KG1 (cell line): ENCODE measurements at regions not wholly inside any gene's neighbourhood (a gene's known extent, or its start where the extent isn't known, plus 50 kb on each side); places are given as distances from the start of the nearest gene placed in this dataset.
A peak's percentile ranks its signal among the peaks of the same experiment; 100 is the strongest.

ENCODE experiments used
- DNase-seq: peaks from one replicate; lab custom pipeline; 2025; lab: John Stamatoyannopoulos, UW

DNA sequence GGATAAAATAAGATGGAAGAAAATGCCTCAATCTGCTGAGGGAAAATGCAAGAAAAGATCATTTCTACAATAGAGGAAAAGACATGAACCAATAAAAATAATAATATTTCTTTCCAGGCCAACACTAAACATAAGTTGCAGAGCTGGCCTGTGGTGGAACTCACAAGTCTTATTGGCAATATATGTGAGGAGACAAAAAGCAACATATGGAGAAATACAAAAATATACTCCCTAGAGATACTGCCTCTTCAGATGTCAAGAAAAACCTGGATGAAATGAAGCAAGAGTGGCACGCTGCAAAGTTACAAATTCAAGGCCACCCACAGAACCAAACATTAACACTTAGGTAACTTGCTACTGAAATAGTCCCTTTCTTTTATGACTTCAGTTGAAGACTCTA lies 264.9 kb upstream of the FMN2 start:
- no peak for DNase-seq

DNA sequence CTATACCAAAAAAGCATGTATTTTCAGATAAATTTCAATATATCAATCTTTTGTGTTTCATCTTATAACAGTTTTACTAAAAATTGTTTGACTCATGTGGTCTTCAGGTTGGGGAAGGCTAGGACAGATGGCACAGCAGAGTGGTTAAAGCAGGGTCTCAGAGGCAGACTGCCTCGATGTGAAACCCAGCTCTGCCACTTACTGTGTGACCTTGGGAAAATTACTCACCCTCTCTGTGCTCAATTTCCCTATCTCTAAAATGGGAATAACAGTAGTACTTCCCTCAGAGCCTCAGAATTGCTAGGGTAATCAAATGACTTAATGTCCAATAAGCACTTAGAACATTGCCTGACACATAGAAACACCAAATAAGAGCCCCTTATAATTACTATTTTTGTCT lies 262.1 kb upstream of the FMN2 start:
- DNase-seq: no peak

DNA sequence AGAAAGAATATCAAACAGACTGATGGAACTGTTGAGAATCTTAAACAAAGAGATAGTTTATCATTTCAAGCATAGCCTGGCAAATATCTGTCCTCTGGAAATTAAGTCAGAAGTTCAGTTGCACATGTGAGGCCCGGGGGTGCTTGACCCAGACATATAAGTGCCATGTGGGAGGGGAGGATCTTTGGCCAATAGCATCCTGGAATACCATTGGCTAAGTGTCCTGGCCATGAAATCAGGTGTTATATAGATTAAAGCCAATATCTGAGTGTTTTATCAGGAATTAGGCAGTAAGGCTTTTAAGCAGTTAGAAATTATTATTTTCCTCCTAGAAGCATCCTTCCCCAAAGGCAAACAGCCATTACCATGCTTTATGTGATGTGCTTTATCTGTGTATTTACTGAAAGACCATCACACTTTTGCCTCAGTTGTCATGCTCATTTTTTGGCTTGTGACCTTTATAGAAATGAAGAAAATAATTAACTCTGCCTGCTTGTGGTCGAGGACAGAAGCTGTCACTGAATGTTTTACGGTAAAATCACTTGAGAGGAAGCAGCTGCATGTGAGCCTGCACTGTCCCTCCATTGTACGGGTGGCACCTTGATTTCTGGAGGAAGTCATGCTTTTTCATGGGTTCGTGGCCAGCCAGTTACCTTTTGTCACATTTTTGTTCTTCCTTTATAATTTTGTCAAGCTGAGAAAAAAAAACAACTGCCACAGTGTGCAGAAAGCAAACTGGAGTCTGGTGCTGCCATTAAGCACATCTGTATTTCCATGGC lies 259.9 kb upstream of the FMN2 start:
- peak; percentile 42 for DNase-seq

GRCh38 chr1:239833723-239834122 lies 258.0 kb upstream of the FMN2 start:
- DNase-seq: no peak

- no peak for DNase-seq
Observed at GRCh38 chr1:239835946-239836440, 255.7 kb upstream of the FMN2 start.

DNA sequence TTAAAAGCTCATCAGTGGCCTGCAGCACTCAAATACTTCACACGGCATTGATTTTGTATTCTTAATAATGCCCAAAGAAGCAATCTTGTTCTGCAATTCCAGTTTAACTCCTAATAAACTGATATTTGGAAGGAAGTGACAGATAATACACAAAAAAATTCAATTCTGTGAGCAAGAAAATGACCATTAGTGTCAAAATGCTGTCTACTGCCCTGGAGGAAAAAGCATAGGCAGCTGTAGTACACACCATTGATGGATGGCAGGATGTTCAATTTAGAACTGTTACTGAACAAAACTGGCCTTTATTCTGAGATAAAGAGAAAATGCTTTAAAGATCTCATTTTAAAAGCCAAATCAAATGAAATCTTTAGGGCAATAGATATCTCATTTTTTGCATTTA lies 251.3 kb upstream of the FMN2 start:
- DNase-seq: no peak

DNA sequence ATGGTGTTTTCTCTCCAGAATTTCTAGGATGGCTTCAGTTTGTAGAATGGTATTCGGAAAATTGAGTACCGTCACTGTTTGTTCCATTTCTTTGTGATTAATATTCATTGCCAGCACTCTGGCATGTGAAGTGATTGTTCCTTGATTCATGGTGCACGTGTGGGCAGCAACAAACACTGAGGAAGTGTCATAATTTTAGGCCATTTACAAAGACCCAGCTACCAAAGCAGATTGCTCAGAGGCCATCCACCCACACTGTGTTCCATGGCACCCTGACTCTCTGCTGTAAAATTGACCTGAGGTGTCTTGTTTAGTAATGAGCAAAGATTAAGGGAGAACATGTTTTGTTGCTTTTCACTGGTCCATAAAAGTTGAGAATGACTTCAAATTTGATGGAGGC lies 250.9 kb upstream of the FMN2 start:
- no peak for DNase-seq

GRCh38 chr1:239841631-239842030 lies 250.1 kb upstream of the FMN2 start:
- DNase-seq: no peak

GRCh38 chr1:239843541-239843940 lies 248.1 kb upstream of the FMN2 start:
- DNase-seq: no peak

GRCh38 chr1:239844833-239845232 lies 246.8 kb upstream of the FMN2 start:
- DNase-seq: no peak

DNA sequence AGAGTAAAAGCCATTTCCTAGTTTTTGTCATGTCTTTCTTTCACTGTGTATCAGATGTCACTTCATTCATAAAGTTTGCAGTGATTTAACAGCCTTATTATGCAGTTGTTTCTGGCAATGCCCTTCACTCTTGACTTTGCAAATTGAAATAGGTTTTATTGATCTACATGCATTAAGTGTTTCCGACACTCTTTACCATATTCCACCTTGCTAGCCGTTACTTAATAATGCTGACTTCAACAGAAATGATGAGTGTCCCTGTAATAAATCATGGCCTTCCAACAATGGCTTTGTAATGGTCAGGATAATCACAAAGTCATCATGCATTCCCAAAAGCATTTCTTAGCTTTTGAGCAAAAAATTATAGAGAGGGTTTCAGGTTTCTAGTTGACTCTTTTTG lies 236.8 kb upstream of the FMN2 start:
- no peak for DNase-seq

DNA sequence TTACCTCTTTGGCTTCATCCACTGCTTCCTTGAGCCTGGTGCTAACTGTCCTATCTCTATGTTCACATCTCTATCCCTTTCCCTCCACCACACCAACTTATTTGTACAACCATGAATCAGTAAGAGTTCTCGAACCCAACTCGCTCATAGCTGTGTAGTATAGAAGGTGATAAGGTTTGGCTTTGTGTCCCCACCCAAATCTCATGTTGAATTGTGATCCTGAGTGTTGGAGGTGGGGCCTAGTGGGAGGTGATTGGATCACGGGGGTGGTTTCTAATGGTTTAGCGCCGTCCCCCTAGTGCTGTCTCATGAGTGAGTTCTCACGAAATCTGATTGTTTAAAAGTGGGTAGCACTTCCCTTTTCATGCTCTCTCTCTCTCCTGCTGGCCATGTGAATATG lies 235.6 kb upstream of the FMN2 start:
- no peak for DNase-seq

GRCh38 chr1:239856924-239857323 lies 234.8 kb upstream of the FMN2 start:
- no peak for DNase-seq

DNA sequence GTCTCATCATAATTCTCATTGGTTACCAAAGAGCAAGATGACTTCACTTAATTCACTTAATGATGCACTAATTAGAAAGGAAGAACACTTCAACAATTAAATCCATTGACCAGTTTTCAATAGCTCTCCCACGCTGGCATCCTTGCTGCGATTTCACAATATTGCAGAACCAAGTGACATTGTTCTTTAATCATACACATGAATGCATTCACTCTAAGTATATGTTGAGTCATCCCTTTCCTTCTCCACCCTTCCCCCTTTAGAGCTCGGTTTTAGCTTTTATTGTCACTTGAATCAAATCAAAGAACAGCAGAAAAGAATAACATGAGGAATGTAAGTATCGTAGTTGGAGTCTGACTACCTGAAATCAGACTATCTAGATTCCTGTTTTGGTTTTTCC lies 233.6 kb upstream of the FMN2 start:
- no peak for DNase-seq

GRCh38 chr1:239858529-239858928 lies 233.2 kb upstream of the FMN2 start:
- no peak for DNase-seq

GRCh38 chr1:239861985-239862384 lies 229.7 kb upstream of the FMN2 start:
- no peak for DNase-seq

DNA sequence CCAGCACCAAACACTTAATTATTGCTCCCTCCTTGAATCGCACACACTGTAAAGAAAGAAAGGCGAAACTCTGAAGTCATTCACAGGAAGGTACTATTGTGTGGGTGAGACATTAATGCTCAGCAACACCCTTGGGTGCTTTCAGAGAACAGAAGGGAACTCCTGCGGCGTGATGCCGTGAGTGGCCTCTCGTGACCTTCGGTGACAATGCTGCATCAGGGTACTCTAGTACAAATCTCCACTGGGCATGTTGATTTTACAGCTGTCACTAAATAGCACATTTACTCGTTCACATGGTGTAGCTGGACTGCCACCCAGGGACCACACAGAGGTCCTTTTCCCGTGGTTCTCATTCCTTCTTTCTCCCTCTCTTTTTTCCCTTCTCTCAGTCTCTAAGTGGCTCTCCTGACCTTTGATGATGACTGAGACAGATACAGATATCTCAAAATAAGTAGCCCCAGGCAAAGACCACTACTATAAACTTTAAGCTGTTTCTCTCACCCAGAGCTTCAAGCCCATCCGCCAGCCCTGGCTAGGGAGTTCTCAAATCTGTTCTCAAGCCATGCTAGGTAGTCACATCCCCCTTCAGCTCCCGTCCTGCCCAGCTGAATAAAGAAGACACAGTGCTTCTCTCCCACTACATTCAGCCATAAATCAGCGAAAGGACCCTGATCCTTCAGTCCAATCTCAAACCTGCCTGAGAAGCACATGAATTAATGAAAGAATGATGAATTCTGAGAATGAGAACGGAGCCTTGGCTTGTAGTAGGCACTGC lies 223.4 kb upstream of the FMN2 start:
- DNase-seq: no peak

DNA sequence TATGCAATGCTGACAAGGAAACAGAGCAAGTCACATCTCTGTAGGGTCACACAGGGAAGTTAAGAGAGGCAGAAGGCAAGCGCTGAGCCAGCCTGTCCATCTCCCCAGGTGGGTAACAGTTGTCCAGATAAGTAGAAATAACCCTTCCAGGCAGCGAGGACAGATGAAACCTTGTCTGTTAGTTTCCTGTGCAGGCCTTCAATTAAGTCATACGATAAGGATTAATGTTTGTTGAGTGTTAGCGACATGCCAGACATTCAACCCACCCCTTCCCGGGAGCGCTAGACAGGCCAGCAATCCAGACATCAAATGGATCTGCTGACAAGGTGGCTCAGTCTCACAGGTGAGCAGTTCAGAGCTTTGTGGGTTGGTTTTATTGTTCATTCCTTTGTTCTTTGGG lies 221.5 kb upstream of the FMN2 start:
- no peak for DNase-seq

- DNase-seq: no peak
Observed at GRCh38 chr1:239872626-239873025, 219.1 kb upstream of the FMN2 start.

DNA sequence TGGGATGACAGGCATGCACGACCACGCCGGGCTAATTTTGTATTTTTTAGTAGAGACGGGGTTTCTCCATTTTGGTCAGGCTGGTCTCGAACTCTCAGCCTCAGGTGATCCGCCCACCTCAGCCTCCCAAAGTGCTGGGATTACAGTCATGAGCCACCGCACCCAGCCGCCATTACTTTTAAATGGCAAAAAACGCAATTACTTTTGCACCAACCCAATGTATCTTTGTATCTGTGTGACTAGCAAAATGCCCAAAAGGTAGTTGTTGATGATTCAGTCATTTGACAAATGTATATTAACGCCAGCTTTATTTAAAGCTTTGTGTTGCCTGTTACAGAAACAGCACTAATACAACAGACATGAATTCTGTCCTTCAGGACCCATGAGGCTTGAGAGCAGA lies 216.9 kb upstream of the FMN2 start:
- no peak for DNase-seq

- DNase-seq: no peak
Observed at GRCh38 chr1:239879321-239880170, 212.1 kb upstream of the FMN2 start.

GRCh38 chr1:239882967-239883366 lies 208.7 kb upstream of the FMN2 start:
- DNase-seq: no peak

DNA sequence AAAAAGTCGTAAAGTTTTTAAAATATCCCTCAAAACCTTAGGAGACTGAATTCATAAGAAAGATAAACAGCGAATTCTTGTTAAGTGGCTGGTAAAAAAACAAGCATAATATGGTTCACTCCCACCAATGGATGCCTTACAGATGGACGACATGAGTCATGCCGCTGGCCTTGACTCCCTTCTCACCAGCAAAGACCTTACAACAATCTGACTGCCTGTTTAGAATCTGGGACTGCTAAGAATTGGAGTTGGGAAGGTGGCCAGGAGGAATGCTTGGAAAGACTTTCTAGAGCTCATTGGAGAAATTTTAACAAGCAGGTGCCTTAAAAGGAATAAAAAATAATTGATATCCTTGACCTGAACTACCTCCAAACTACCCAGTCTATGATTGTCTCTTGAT lies 206.9 kb upstream of the FMN2 start:
- no peak for DNase-seq
